GM10266 (cell line): ENCODE measurements at regions not wholly inside any gene's neighbourhood (a gene's known extent, or its start where the extent isn't known, plus 50 kb on each side); places are given as distances from the start of the nearest gene placed in this dataset.

Experiments used
- DNase-seq: peaks from one replicate; pipeline ENCODE4 v3.0.0; 2012; ENCODE audit errors: extremely low spot score
- CTCF ChIP-seq: IDR thresholded peaks from 2 replicates; pipeline ENCODE4 v1.5.1; 2012; ENCODE audit warnings: mild to moderate bottlenecking, low read depth; ENCODE audit not compliant: control insufficient read depth, insufficient read depth; ENCODE audit errors: missing control alignments

GRCh38 chr10:85222300-85222699 is 893.9 kb downstream of the CCSER2 start:
- no peak for DNase-seq
- TF ChIP-seq CTCF = no peak

- DNase-seq = no peak
These were observed 896.1 kb downstream of the CCSER2 start for GRCh38 chr10:85224366-85224940.

GRCh38 chr10:85225311-85225710 is 896.9 kb downstream of the CCSER2 start:
- DNase-seq = no peak
- no peak for TF ChIP-seq CTCF

More at GRCh38 chr10:85224366-85224940, 896.1 kb downstream of the CCSER2 start:
- TF ChIP-seq CTCF = no peak

GRCh38 chr10:85226596-85226995 is 898.2 kb downstream of the CCSER2 start:
- no peak for TF ChIP-seq CTCF

DNA sequence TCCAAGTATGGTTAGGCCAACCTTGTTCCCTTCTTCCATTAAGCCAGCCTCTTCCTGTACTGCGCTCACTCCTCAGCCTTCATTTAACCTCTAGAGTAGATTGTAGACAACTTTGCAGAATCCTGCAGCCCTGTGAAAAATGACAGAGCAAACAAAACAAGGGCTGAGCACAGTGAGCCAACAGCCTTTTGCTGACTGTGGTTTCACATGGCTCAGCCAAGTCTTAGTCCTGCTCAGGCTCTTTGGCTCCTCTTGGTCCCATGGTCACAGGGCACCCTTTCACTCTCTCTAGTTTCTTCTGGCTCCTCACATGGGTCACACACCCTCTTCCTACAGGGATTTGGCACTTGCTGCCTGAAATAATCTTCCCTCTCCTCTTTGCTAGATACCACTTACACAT is 900.3 kb downstream of the CCSER2 start:
- DNase-seq = no peak
- TF ChIP-seq CTCF = no peak

More at GRCh38 chr10:85226596-85226995, 898.2 kb downstream of the CCSER2 start:
- DNase-seq = no peak

DNA sequence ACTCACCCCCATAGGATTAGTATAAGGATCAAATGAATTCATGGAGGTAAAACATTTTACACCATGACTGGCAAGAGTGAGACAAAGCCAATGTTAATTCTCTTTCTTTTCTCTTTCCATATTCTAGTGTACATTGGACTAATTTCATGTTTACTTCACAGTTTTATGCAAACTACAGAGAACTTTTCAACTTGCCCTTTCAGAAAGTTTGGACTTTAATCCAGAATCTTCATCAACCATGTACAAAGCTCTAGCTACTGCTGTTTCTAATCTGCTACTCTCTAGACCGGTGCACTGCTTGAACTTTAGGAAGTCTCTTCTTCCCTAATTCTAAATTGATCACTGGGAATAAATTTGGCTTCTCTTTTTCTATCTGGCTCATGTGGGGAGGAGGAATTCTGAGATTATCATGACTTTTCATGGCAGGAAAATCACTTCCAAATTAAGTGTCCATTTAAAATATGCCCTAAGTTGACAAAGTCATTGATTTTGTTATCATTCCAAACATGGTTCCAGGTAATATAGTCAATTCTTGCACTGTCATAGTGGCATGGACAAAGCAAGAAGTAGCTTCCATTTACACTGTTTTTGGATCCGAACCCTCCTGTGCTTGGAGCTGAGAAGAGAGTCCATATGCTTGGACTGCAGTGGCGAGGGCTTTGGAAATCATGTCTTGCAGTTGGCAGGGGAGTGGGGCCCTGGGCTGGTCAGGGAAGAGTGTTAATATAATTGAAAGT is 903.3 kb downstream of the CCSER2 start:
- no peak for DNase-seq
- TF ChIP-seq CTCF = no peak

- no peak for TF ChIP-seq CTCF
- no peak for DNase-seq
These were observed 906.9 kb downstream of the CCSER2 start for GRCh38 chr10:85235258-85235657.
